Gastroesophageal sphincter (tissue), 3 donors: ENCODE measurements at regions not wholly inside any gene's neighbourhood (a gene's known extent, or its start where the extent isn't known, plus 50 kb on each side); places are given as distances from the start of the nearest gene placed in this dataset.

ENCODE experiments used
- CTCF ChIP-seq, 4 experiments: fragments of 200-600 bp in 2 of 4; fragments of 450-650 bp in 2 of 4; sonication (generic) in 1 of 4; IDR thresholded peaks; one replicate each; pipeline ENCODE4 v1.5.1; 2017 to 2019; ENCODE audit warnings: antibody characterized with exemption in 4 of 4, mild to moderate bottlenecking in 2 of 4, moderate library complexity in 2 of 4
- EP300 ChIP-seq: sonication (generic); formaldehyde crosslinking; IDR thresholded peaks from one replicate; pipeline ENCODE4 v1.6.1; 2017; ENCODE audit warnings: antibody characterized with exemption, mild to moderate bottlenecking
- POLR2AphosphoS5 ChIP-seq: sonication (generic); formaldehyde crosslinking; IDR thresholded peaks from one replicate; pipeline ENCODE4 v1.6.1; 2017; ENCODE audit warnings: antibody characterized with exemption

DNA sequence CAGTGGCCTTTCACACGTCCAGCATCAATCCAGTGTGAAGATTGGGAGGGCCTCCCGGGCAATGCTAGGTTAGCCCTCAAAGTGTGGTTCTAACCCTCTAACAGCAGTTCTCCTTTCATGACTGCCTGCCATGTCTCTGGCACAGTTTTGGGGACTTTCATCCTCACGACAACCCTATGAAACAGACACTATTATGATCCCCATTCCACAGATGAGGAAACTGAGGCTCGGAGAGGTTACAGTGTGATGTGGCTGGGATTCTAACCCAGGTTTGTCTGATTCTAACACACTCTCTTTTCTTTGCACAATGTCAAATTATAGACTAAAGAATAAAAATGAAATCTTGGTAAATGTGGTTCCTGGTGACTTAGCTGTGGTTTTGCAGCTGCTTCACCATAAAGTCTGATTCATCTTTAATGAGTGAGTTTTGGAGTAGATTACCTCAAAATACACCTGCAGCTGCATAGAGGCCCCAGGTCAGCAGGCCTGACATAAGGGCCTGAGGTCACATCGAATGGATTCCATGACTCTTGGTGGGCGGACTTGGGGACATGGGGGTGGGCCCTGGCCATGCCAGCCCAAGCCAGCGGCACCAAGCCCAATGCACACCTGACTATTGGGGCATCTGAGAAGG is 214.4 kb downstream of the GLI2 start:
- TF ChIP-seq CTCF (IDR thresholded peaks at IDR 0.05) (no peak), EP300 (no peak), POLR2AphosphoS5 (no peak)
